Transverse colon (tissue), 4 donors: ENCODE measurements at regions not wholly inside any gene's neighbourhood (a gene's known extent, or its start where the extent isn't known, plus 50 kb on each side); places are given as distances from the start of the nearest gene placed in this dataset.

Experiments
- CTCF ChIP-seq, 5 experiments: fragments of 200-600 bp in 3 of 5; fragments of 450-650 bp in 2 of 5; sonication (generic) in 3 of 5; IDR thresholded peaks; 1 replicate in 2 of 5; 2 replicates in 3 of 5; pipeline ENCODE4 v1.5.1; 2016 to 2017; ENCODE audit warnings: antibody characterized with exemption in 5 of 5, inconsistent platforms in 3 of 5, mild to moderate bottlenecking in 2 of 5, moderate library complexity in 1 of 5
- EP300 ChIP-seq: sonication (generic); formaldehyde crosslinking; IDR thresholded peaks from one replicate; pipeline ENCODE4 v1.6.1; 2017; ENCODE audit warnings: antibody characterized with exemption, low read depth
- POLR2A ChIP-seq: fragments of 450-650 bp; IDR thresholded peaks from one replicate; pipeline ENCODE4 v1.6.1; 2016; ENCODE audit warnings: antibody characterized with exemption, mild to moderate bottlenecking, moderate library complexity
- POLR2AphosphoS5 ChIP-seq, 3 donors: sonication (generic); formaldehyde crosslinking; IDR thresholded peaks; one replicate each; pipeline ENCODE4 v1.6.1; 2016; ENCODE audit warnings: antibody characterized with exemption in 3 of 3

- no peak for TF ChIP-seq POLR2A
- no peak for TF ChIP-seq CTCF (IDR thresholded peaks at IDR 0.05)
- no peak for TF ChIP-seq EP300
- TF ChIP-seq POLR2AphosphoS5 (IDR thresholded peaks at IDR 0.05) = no peak
Observed at GRCh38 chr21:16181018-16181417, 451.2 kb downstream of the USP25 start.
